NCI-H526 treated with DMSO at 0.1 percent for 48 hours (cell line): ENCODE measurements at regions not wholly inside any gene's neighbourhood (a gene's known extent, or its start where the extent isn't known, plus 50 kb on each side); places are given as distances from the start of the nearest gene placed in this dataset.

ENCODE experiments used
- DNase-seq: peaks from one replicate; lab custom pipeline; 2025; lab: John Stamatoyannopoulos, UW

DNA sequence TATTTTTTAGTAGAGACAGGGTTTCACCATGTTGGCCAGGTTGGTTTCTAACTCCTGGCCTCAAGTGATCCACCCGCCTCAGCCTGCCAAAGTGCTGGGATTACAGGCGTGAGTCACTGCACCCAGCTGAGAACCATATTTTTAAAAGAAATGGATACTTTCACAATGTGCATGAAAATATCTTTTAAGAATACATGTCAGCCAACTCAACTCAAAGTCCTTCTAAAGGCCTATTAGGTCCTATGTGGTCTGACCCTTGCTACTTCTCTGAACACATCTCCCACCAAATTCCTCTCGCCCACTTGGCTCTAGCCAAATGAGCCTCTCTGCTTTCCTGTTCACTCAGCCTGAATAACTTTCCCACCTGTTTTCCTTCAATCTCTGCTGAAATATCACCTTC is 119.6 kb downstream of the MTX2 start:
- DNase-seq: no peak

GRCh38 chr2:176390276-176391147 is 121.3 kb downstream of the MTX2 start:
- DNase-seq: no peak

- DNase-seq: no peak
These were observed 121.8 kb downstream of the MTX2 start for GRCh38 chr2:176391148-176391419.

DNA sequence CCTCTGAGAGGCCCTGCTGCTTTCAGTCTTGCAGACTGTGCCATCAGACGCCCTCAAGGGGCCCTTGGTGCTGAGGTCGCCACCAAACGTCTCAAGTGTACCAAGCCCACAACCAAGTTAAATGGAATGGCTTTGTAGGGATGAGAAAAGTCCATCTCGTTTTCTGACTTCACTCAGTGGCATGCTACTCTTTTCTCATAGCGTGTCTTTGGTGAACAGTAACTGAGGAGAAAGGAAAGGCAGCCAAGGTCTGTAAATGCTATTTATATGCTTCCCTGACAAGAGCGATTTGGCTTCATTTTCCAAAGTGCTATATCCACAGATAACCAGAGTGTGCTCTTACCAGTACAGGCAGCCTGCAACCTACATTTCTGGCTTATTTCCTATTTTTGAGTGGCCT is 123.0 kb downstream of the MTX2 start:
- DNase-seq: no peak

DNA sequence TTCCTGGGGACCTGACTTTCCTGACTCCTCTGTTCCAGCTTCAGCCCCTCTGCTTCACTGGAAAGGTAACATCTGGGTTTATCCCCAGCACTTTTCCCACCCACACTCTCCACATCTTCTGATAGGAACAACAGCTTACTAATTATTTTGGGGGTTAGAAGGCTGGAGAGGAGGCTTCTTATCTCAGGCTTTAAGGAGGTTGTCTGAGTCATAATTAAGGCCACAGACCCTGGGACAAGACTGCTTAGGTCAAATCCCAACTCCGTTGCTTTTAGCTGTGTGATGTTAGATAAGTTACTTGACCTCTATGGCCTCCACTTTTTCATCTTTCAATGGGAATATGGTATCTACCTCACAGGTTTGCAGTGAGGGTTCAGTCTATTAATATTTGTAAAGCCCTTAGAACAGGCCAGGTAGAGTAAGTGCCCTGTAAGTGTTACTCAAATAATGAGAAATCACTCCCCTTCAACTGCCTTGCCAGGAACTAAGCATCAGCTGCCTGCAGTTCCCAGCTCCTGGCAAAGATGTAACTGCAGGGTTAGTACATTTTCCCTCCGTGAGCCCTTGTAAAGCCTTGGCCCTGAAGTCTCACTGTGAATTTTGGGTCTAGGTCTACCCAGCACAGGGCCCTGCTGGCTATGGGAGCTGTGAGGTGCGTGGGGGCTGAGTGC is 123.6 kb downstream of the MTX2 start:
- no peak for DNase-seq

DNA sequence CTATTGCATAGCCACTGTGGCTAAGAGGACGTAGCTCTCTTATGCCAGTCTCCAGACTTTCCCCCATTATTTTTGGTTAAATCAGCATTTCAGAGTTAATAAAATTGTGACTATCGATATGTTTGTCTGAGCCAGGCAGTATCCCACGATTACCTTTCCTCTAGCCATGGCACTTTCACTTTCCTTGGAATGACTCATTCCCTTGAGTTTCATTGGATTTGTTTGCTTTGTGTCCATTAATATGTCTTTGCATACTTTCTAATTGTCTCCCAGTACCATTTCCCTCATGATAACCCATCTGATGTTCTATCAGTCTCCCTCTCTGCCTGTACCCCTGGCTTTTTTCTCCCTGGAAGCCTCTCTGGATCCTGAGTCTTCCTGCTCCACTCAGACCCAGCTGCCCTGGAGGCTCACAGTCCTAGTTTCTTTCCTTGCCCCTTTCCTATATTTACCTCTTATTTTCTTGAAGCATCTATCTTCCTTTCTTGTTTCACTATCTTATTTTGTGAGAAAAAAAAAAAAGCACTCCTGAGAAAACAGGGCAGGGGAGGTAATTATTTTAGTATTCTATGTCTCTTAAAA is 126.1 kb downstream of the MTX2 start:
- DNase-seq: no peak

DNA sequence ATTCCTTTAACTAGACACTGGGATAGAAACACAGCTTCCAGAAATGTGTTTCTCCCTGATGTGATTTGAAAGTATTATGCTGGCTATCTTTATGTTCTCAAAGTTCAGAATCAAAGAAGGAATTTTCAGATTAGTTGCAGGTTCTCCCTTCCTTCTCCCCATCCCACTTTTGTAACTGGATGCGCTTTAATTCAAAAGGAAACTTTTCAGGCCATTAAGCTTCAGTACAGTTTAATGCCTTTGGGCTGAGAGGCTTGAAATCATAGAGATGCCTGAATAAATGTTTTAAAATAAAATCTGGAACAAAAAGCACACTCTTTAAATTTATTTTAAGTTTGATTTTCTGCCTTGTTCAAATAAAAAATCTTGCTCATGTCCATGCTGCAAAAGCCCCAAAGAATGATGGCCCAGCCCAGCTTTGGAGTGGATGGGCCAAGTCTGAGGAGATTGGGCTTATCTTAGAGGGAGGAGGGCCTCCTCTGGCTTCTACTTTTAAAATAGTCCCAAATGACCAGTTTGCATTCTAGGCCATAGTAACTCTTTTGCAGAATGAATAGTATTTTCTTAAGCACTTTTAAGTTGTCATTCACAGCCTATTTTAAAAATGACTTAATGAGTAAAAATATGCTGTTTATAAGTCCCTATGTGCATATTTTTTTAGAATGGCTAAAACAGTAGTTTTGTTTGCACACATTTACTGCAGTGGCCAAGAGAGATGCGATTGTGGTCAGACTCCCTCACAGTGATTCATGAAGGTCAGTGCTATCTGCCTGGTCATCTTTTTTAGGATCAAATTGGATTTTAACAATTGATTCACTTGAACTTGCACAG is 129.2 kb downstream of the MTX2 start:
- no peak for DNase-seq

- DNase-seq: peak; percentile 74
These were observed 129.9 kb downstream of the MTX2 start for GRCh38 chr2:176399074-176399598.

DNA sequence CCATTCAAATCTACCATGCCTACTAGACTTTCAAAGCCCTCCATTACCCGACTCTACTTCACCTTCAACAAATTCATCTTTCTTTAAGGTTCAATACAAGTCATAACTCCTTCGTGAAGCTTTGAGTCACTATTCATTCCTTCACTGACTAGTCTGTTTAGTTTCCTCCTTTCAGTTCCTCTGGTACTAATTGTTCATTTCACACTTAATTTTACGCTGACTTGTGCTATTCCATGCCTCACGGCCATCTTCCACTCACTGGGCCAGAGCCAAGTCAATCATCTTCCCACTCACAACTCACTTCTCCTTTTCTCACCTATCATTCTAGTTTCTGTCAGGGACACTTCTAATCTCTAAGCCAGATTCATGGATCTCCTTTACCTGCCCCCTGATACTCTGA is 136.2 kb downstream of the MTX2 start:
- no peak for DNase-seq

- DNase-seq: no peak
These were observed 138.5 kb downstream of the MTX2 start for GRCh38 chr2:176407706-176408105.

GRCh38 chr2:176409671-176410070 is 140.4 kb downstream of the MTX2 start:
- DNase-seq: no peak

- DNase-seq: no peak
These were observed 142.9 kb downstream of the MTX2 start for GRCh38 chr2:176412136-176412535.

- DNase-seq: no peak
These were observed 144.5 kb downstream of the MTX2 start for GRCh38 chr2:176413786-176414185.

DNA sequence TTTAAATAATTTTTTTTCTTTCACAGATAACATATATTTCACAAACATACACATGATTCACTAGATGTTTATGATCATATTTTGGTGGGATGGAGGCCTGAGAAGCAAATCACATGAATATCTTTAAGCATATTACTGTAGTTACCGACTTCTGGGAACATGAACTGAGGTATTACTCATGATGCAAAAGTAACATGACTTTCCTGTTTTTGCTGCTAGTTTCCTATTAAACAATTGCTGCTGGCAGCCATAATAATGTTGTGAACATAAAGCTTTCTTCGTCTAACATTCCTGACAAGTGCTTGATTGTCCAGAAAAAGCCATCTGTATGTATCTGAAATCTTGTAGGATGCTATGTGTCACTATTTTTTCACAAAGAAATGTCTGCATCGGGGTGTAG is 145.4 kb downstream of the MTX2 start:
- no peak for DNase-seq

DNA sequence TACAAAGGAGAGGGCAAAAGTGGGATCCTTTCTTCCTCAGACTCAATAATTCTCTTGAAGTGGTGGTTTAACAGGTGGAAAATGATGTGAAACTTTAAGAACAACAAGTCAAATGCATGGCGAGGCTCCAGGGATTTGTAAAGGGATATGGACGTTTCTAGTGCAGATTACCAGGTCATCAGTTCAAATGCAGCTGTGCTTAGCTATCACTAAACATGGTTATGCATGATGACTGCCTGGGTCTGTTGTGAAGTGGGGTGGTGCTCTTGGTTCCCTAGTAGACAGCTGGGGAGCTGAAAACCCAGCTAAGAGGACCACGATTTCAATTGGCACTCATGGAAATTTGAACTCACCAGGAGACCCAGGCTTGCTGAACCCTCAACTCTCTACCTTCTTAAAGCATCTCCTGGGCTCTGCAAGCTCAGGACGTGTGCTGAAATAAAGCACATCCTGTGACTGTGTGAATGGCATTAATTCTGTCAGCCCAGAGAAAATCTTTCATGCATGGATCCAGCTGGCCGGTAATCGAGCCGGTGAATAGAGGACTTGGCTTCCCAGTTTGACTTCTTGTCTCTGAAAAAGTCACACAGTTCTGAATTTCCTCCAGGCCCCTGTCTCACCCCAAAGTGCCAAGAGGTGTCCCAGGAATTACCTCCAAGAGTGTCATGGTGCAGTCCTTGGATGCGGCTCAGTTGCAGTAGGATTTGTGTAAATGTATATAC is 146.1 kb downstream of the MTX2 start:
- no peak for DNase-seq

DNA sequence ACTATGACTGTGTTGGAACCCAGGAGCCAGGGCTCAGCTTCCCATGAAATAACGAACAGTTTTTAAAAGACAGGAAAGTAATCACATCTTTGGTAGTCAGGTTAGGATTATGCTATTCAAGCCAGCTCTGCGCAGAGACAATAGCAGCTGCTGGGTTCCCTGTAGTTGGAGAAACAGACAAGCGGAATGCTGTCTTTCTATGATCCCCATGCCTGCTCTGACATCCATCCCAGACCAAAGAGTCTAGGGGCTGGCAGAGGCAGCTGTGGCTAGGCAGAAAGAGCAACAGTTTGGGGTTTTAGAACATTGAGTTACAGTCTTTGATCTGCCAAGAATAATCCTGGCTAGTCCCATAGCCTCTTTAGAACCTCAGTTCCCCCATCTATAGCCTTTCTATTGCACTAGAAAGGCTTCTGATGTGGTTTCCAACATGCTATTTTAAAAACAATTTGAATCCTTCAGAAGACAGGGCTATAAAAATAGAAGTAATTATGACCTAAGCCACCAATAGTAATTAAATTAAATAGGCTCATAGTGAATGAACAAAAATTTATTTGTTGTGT is 146.8 kb downstream of the MTX2 start:
- no peak for DNase-seq

DNA sequence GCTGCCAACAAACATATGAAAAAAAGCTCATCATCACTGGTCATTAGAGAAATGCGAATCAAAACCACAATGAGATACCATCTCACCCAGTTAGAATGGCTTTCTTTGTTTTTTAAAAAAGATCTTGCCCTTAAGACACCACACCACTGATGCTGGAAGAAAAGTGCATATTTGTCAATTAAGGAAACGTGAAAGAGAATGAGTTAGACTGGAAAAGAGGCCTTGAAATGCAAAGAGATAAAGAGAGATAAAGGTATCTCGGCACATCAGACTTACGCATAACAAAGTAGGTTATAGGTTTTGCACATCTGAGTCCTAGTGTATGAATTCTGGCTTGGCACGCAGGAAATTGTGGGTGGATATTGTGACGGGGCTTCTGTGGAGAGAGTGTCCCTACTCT is 149.5 kb downstream of the MTX2 start:
- DNase-seq: no peak

DNA sequence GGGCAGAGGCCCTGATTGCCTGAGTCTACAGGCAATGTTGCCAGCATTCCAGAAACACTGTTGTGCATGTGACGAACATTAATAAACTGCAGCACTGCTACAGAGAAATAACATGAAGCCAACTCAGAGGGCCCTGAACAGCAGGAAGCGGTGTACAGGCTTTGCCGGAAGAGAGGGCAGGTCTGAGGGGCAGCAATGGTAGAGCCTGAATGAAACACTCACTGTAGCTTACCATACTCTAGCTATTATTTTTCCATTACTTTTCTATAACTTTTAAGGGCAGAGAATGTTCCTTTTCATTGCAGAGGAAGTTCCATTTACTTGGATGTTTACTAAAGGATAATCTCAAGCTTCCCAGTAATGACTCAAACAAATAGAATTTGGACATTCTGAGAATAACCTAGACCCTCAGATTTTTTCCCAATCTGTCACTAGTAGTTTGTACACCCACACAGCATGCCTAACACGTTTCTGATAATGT is 150.4 kb downstream of the MTX2 start:
- DNase-seq: no peak

DNA sequence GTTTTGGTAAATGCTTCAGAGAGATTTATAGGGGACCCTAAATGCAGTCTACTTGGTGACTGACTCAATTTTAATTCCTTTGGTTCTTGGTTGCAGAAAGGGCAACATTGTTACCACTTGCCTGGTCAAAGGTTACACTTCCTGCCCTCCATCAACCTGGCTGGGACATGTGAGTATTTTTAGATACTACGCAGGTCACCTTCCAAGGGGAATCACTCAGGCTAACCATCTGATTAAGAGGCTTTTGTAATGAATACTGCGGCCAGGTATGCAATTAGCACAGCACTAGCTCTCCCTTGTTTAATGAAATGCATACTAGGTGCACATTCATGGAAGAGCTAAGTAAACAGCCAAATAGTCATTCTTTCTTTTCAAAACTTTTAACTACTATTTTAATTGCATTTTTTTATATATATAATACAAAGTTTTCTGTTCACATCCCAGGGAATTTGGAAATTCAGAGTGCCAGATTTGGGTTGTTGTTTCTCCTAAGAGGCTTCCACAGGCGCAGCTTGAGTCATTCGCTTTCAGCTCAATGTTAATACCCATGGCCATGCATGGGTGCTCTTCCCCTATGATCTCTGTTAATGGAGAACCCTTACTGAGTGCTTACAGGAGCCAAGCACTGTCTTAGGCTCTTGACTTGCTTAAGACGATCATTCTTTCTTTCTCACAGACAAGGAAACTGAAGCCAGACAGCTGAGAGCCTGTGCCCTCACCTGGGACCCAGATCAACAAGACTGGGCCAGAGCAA is 152.2 kb downstream of the MTX2 start:
- DNase-seq: no peak

- DNase-seq: no peak
These were observed 154.6 kb downstream of the MTX2 start for GRCh38 chr2:176423819-176424218.
